Nephron progenitor cell (in vitro differentiated cells): ENCODE measurements at regions not wholly inside any gene's neighbourhood (a gene's known extent, or its start where the extent isn't known, plus 50 kb on each side); places are given as distances from the start of the nearest gene placed in this dataset.

Source experiments
- DNase-seq: peaks from one replicate; pipeline ENCODE4 v3.0.0; 2021
- H3K27ac Mint-ChIP-seq: 2 replicates; pipeline ENCODE4 v1.8.0; 2021; ENCODE audit warnings: mild to moderate bottlenecking, moderate library complexity, mixed read lengths
- H3K27me3 Mint-ChIP-seq: 2 replicates; pipeline ENCODE4 v1.8.0; 2021; ENCODE audit warnings: mild to moderate bottlenecking, low read depth, mixed read lengths; ENCODE audit not compliant: poor library complexity
- H3K36me3 Mint-ChIP-seq: 2 replicates; pipeline ENCODE4 v1.8.0; 2021; ENCODE audit warnings: low read depth, mixed read lengths
- H3K4me1 Mint-ChIP-seq: 2 replicates; pipeline ENCODE4 v1.8.0; 2021; ENCODE audit warnings: mixed read lengths
- H3K4me3 Mint-ChIP-seq: 2 replicates; pipeline ENCODE4 v1.8.0; 2021; ENCODE audit warnings: mild to moderate bottlenecking, moderate library complexity, mixed read lengths
- H3K9me3 Mint-ChIP-seq: 2 replicates; pipeline ENCODE4 v1.8.0; 2021; ENCODE audit warnings: mild to moderate bottlenecking, moderate library complexity, mixed read lengths
- TF ChIP-seq, protein P1 (sequence below): fragments of 200-600 bp; sonication (generic); IDR thresholded peaks from 2 replicates; pipeline ENCODE4 v1.5.0; 2021; ENCODE audit warnings: antibody characterized with exemption

DNA sequence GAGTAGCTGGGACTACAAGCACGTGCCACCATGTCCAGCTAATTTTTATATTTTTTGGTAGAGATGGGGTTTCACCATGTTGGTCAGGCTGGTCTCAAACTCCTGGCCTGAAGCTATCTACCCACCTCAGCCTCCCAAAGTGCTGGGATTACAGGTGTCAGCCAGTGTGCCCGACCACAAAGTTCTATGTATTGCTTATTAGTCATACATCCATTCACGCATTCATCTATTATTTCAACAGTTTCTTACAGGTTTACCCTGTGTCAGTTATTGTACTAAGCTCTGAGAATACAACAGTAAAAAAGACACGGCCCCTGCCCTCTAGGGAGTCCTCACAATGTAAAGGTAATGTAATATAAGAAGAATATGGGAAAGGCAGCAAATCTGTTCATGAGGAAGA lies 188.9 kb upstream of the BTG1 start:
- H3K27ac Mint-ChIP-seq, result no peak overlapping the region
- TF ChIP-seq, protein P1, sequence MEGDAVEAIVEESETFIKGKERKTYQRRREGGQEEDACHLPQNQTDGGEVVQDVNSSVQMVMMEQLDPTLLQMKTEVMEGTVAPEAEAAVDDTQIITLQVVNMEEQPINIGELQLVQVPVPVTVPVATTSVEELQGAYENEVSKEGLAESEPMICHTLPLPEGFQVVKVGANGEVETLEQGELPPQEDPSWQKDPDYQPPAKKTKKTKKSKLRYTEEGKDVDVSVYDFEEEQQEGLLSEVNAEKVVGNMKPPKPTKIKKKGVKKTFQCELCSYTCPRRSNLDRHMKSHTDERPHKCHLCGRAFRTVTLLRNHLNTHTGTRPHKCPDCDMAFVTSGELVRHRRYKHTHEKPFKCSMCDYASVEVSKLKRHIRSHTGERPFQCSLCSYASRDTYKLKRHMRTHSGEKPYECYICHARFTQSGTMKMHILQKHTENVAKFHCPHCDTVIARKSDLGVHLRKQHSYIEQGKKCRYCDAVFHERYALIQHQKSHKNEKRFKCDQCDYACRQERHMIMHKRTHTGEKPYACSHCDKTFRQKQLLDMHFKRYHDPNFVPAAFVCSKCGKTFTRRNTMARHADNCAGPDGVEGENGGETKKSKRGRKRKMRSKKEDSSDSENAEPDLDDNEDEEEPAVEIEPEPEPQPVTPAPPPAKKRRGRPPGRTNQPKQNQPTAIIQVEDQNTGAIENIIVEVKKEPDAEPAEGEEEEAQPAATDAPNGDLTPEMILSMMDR, result no peak
- no peak overlapping the region for H3K4me3 Mint-ChIP-seq
- no peaks in the 10 kb centered on the region for H3K36me3 Mint-ChIP-seq
- peaks cover 9% of the 10 kb centered on the region for H3K4me1 Mint-ChIP-seq
- H3K9me3 Mint-ChIP-seq, result no peaks in the 10 kb centered on the region
- no peak for DNase-seq
- peaks cover 7% of the 10 kb centered on the region for H3K27me3 Mint-ChIP-seq

DNA sequence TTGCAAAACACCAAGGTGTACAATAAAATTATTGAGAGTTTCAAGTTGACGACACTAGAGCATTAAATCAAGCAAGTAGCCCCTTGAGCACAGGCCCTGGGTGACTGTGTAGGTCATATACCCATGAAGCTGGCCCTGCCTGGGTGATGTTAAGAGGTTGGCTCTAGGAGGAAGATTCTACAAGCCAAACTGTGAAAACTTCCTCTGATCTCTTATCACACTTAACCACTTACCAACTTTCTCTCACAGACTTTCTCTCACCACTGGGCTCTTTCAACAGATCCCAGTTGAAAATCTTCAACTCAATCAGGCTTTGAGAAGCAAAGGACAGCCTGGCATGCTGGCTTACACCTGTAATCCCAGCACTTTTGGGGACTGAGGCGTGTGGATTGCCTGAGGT lies 186.9 kb upstream of the BTG1 start:
- no peaks in the 10 kb centered on the region for H3K9me3 Mint-ChIP-seq
- TF ChIP-seq, protein P1, result no peak
- H3K27me3 Mint-ChIP-seq, result peaks cover 13% of the 10 kb centered on the region
- H3K4me1 Mint-ChIP-seq, result peaks cover 9% of the 10 kb centered on the region
- no peak overlapping the region for H3K4me3 Mint-ChIP-seq
- DNase-seq, result no peak
- no peaks in the 10 kb centered on the region for H3K36me3 Mint-ChIP-seq
- H3K27ac Mint-ChIP-seq, result no peak overlapping the region

DNA sequence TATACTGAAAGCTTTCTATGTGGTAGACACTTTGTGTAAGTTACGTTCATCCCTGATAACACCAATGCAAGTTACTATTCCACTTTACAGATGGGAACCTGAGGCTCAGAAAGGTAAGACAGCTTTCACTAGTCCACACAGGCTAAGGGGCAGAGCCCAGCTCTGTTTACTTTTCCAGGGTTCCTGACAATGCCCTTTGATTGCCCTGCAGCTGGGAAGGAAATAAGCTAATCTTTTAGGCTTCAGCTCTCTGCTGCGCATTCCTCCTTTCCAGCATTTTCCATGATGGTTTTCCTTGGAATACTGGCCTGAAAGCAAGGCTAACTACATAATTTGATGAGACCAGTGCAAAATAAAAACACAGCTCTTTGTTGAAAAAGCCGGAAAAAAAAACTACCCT lies 185.7 kb upstream of the BTG1 start:
- Mint-ChIP-seq H3K4me1 (peaks cover 9% of the 10 kb centered on the region), H3K36me3 (no peaks in the 10 kb centered on the region), H3K27ac (no peak overlapping the region), H3K27me3 (peaks cover 13% of the 10 kb centered on the region), H3K9me3 (no peaks in the 10 kb centered on the region), H3K4me3 (no peak overlapping the region)
- TF ChIP-seq, protein P1, result no peak
- no peak for DNase-seq

DNA sequence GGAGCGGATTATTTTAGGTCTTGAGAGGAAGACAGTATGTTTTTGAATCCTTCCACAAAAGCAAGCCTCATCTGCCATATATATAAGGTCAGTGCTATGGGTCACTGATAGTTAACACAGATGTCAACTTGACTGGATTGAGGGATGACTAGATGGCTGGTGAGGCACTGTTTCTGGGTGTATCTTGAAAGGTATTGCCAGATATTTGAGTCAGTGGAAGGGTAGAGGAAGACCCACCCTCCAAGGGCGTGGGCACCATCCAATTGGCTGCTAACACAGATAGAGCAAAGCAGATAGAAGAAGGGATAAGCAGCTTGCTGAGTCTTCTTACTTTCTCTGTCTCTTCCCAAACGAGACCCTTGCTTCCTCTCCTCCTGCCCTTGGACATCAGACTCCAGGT lies 185.0 kb upstream of the BTG1 start:
- Mint-ChIP-seq H3K4me3 (no peak overlapping the region), H3K27ac (no peak overlapping the region)

DNA sequence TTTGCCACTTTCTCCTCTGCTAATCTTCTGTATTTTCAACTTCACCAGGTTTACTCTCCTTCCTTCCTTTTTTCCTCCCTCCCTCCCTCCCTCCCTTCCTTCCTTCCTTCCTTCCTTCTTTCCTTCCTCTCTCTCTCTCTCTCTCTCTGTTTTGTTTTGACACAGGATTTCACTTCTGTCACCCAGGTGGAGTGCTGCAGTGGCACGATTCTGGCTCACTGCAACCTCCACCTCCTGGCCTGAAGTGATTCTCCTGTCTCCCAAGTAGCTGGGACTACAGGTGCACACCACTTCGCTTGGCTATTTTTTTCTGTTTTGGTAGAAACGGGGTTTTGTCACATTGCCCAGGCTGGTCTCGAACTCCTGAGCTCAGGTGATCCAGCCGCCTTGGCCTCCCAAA lies 181.2 kb upstream of the BTG1 start:
- H3K36me3 Mint-ChIP-seq, result no peaks in the 10 kb centered on the region
- no peak overlapping the region for H3K4me3 Mint-ChIP-seq
- H3K4me1 Mint-ChIP-seq, result no peaks in the 10 kb centered on the region
- no peak for DNase-seq
- TF ChIP-seq, protein P1, result no peak
- peaks cover 9% of the 10 kb centered on the region for H3K9me3 Mint-ChIP-seq
- peaks cover 12% of the 10 kb centered on the region for H3K27me3 Mint-ChIP-seq
- H3K27ac Mint-ChIP-seq, result no peak overlapping the region

More for the DNA sequence above, 185.0 kb upstream of the BTG1 start:
- TF ChIP-seq, protein P1, result no peak
- peaks cover 16% of the 10 kb centered on the region for H3K27me3 Mint-ChIP-seq
- no peaks in the 10 kb centered on the region for H3K9me3 Mint-ChIP-seq
- peaks cover 9% of the 10 kb centered on the region for H3K4me1 Mint-ChIP-seq
- H3K36me3 Mint-ChIP-seq, result no peaks in the 10 kb centered on the region
- no peak for DNase-seq

DNA sequence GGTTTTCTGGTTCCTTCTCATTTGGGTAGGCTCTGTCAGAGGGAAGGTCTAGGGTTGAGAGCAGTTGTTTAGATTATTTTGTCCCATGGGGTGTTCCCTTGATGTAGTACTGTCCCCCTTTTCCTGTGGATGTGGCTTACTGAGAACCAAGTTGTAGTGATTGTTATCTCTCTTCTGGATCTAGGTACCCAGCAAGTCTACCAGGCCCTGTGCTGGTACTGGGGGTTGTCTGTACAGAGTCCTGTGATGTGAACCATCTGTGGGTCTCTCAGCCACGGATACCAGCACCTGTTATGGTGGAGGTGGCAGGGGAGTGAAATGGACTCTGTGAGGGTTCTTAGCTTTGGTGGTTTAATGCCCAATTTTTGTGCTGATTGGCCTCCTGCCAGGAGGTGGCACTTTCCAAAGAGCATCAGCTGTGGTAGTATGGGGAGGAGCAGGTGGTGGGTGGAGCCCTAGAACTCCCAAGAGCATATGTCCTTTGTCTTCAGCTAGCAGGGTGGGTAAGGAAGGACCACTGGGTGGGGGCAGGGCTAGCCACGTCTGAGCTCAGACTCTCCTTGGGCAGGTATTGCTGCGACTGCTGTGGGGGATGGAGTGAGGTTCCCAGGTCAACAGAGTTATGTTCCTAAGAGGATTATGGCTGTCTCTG lies 179.3 kb upstream of the BTG1 start:
- no peak overlapping the region for H3K4me3 Mint-ChIP-seq
- H3K36me3 Mint-ChIP-seq, result no peaks in the 10 kb centered on the region
- no peaks in the 10 kb centered on the region for H3K4me1 Mint-ChIP-seq
- no peak overlapping the region for H3K27ac Mint-ChIP-seq
- peaks cover 9% of the 10 kb centered on the region for H3K27me3 Mint-ChIP-seq
- peaks cover 28% of the 10 kb centered on the region for H3K9me3 Mint-ChIP-seq
- no peak for DNase-seq
- TF ChIP-seq, protein P1, result no peak
